A549 (cell line): ENCODE measurements at regions not wholly inside any gene's neighbourhood (a gene's known extent, or its start where the extent isn't known, plus 50 kb on each side); places are given as distances from the start of the nearest gene placed in this dataset.
"Not testable (repeated sequence)": the region's sequence is repeated elsewhere in the genome, so short reads cannot be mapped to it uniquely, and the experiment has no call there.

Experiments
- ATAC-seq, 2 experiments: fragments of 200-7000 bp in 1 of 2; fragments of >200 bp in 1 of 2; cut with Nextera tagmentation in 1 of 2; cut with Tn5 transposase in 1 of 2; 3 replicates each; pipeline versions ENCODE4 v1.8.0 to v1.9.1; 2018 to 2020; ENCODE audit warnings: mild to moderate bottlenecking in 1 of 2, moderate library complexity in 1 of 2
- CTCF ChIA-PET: fragments of 300-600 bp; sonication (Branson Sonifier 250); formaldehyde crosslinking; extraction: SDS; loops from one replicate; lab custom pipeline; 2021; ENCODE audit warnings: antibody characterized with exemption, inconsistent platforms; lab: Yijun Ruan, JAX
- POLR2A ChIA-PET: fragments of 350-600 bp; formaldehyde crosslinking; extraction: SDS; loops from one replicate; lab custom pipeline; 2021; ENCODE audit warnings: antibody characterized with exemption, inconsistent platforms; lab: Yijun Ruan, JAX
- DNase-seq, 2 experiments: peaks; one replicate each; pipeline versions ENCODE4 v3.0.0 to v3.0.0-alpha.2; 2011 to 2016; ENCODE audit warnings: low read depth in 1 of 2, low spot score in 1 of 2
- FAIRE-seq: peaks from 2 replicates; lab custom pipeline; 2011; peaks lifted over from hg19 to GRCh38; lab: Jason Lieb, UNC
- H3K27ac ChIP-seq, 2 experiments: fragments of >200 bp; sonication (Bioruptor Twin); formaldehyde crosslinking; 3 replicates each; pipeline ENCODE4 v1.5.1; 2016 to 2017
- H3K4me1 ChIP-seq: fragments of >200 bp; sonication (Bioruptor Twin); formaldehyde crosslinking; 3 replicates; pipeline ENCODE4 v1.6.1; 2016
- H3K4me2 ChIP-seq: fragments of >200 bp; sonication (Bioruptor Twin); formaldehyde crosslinking; 3 replicates; pipeline ENCODE4 v1.6.1; 2016
- H3K4me3 ChIP-seq: fragments of >200 bp; sonication (Bioruptor Twin); formaldehyde crosslinking; 3 replicates; pipeline ENCODE4 v1.5.1; 2016
- H3K9me3 ChIP-seq: fragments of >200 bp; sonication (Bioruptor Twin); formaldehyde crosslinking; 3 replicates; pipeline ENCODE4 v1.6.1; 2016
- EHMT2 ChIP-seq: fragments of 200-600 bp; sonication (generic); IDR thresholded peaks from 2 replicates; pipeline ENCODE4 v1.6.1; 2016; ENCODE audit warnings: antibody characterized with exemption, low read depth, mild to moderate bottlenecking, moderate library complexity
- FOSB ChIP-seq: fragments of 250-450 bp; sonication (Bioruptor Pico); IDR thresholded peaks from 2 replicates; pipeline ENCODE4 v1.5.0; 2020; ENCODE audit warnings: mild to moderate bottlenecking, moderate library complexity
- HOXA7 ChIP-seq: fragments of 250-450 bp; sonication (Bioruptor Pico); IDR thresholded peaks from 2 replicates; pipeline ENCODE4 v1.5.0; 2020; ENCODE audit warnings: mild to moderate bottlenecking, moderate library complexity
- MAZ ChIP-seq: fragments of 150-350 bp; IDR thresholded peaks from 2 replicates; pipeline ENCODE4 v1.6.1; 2014; ENCODE audit warnings: antibody characterized with exemption, low read depth, low read length, borderline replicate concordance
- RAD21 ChIP-seq, 2 experiments: fragments of >200 bp in 1 of 2; sonication (Bioruptor Twin) in 1 of 2; formaldehyde crosslinking in 1 of 2; IDR thresholded peaks in 1 of 2; conservative IDR thresholded peaks in 1 of 2; 2 replicates in 1 of 2; 3 replicates in 1 of 2; pipeline ENCODE4 v1.6.1; 2012 to 2018; ENCODE audit warnings: inconsistent platforms in 1 of 2
- RARB ChIP-seq: fragments of 250-450 bp; sonication (Bioruptor Pico); IDR thresholded peaks from 2 replicates; pipeline ENCODE4 v1.8.0; 2021; ENCODE audit warnings: mild to moderate bottlenecking, moderate library complexity
- RFX5 ChIP-seq: fragments of 450-650 bp; IDR thresholded peaks from 2 replicates; pipeline ENCODE4 v1.7.1; 2014; ENCODE audit warnings: antibody characterized with exemption, mild to moderate bottlenecking, moderate library complexity
- SMC3 ChIP-seq: fragments of >200 bp; sonication (Bioruptor Twin); formaldehyde crosslinking; IDR thresholded peaks from 3 replicates; pipeline ENCODE4 v1.6.1; 2018; ENCODE audit warnings: inconsistent platforms
- WGBS: methylation state at CpG from one replicate; pipeline ENCODE4 v1.1.6; 2017; ENCODE audit errors: missing lambda C conversion rate; 5-methylcytosine and 5-hydroxymethylcytosine counted together
- TF ChIP-seq, protein P1 (sequence below): fragments of 450-650 bp; IDR thresholded peaks from 2 replicates; pipeline ENCODE4 v1.6.1; 2014; ENCODE audit warnings: antibody characterized with exemption
- TF ChIP-seq, protein P2 (sequence below): fragments of >200 bp; sonication (Bioruptor Twin); formaldehyde crosslinking; IDR thresholded peaks from 3 replicates; pipeline ENCODE4 v1.5.1; 2016
- TF ChIP-seq, protein P3 (sequence below): IDR thresholded peaks from 2 replicates; pipeline ENCODE4 v1.6.1; 2012

DNA sequence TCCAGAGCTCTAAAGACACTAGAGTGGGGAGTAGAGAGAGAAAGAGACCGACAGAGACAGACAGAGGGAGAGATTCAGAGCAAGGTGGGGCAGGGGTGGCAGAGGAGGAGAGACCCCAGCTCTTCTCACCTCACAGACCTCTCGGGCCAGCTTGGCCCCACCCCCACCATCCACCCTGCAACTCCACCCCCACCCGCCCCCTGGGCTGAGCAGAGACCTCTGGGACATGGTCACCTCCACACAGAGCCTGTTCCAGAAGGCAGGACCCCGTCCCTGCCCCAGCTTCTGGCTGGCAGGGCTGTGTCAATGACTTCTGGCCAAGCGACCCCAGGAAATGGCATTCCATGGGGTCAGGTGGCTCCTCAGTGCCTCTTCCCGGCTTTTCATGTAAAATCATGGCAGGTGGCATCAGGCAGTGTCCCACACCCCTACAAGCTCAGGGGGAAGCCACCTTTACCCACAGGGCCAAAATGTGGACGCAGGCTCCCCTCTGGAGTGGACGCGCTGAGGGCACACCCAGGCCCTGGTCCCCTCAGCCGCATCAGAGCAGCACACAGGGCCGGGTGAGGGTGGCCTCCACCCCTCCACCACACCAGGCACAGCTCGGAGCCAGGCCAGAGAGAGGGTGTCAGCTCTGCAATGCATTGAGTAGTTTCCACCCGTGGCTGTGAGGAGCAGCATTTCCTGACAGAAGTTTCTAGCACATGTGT lies 131.2 kb upstream of the LPCAT1 start:
- WGBS: 16% methylated on average over 4 of the region's 13 CpGs
- FAIRE-seq (no peak), ATAC-seq (no peak), DNase-seq (no peak)
- no peak overlapping the region for H3K27ac ChIP-seq
- no peak overlapping the region for H3K4me3 ChIP-seq
- H3K4me2 ChIP-seq: no peak overlapping the region
- POLR2A ChIA-PET: no interaction called here
- no peaks in the 10 kb centered on the region for H3K9me3 ChIP-seq
- H3K4me1 ChIP-seq: peaks cover 10% of the 10 kb centered on the region; the same call in 2 of the 3 replicates
- CTCF ChIA-PET: interaction anchor here (0.6 to 6.8 kb wide), 16 partner anchors 10 to 723 kb away, joined by 3 to 75 read pairs (median 4); no protein-coding TSS in a partner anchor
- TF ChIP-seq SMC3: no peak
- TF ChIP-seq MAZ: no peak
- TF ChIP-seq RFX5: no peak
- TF ChIP-seq EHMT2: no peak
- TF ChIP-seq, protein P1, sequence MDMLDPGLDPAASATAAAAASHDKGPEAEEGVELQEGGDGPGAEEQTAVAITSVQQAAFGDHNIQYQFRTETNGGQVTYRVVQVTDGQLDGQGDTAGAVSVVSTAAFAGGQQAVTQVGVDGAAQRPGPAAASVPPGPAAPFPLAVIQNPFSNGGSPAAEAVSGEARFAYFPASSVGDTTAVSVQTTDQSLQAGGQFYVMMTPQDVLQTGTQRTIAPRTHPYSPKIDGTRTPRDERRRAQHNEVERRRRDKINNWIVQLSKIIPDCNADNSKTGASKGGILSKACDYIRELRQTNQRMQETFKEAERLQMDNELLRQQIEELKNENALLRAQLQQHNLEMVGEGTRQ: no peak

- WGBS: 6% methylated on average over 6 of the region's 60 CpGs
- FAIRE-seq, DNase-seq, H3K9me3 ChIP-seq, H3K4me1 ChIP-seq, POLR2A ChIA-PET: not testable (repeated sequence)
- peak overlapping the region; percentile 37; the same call in 2 of the 3 replicates for H3K4me3 ChIP-seq
- H3K27ac ChIP-seq: peak overlapping the region in 1 of 2 experiments; percentile 46; a peak in 1 of 6 replicates
- peak; percentile 80 to 95 for ATAC-seq
- TF ChIP-seq, protein P2, sequence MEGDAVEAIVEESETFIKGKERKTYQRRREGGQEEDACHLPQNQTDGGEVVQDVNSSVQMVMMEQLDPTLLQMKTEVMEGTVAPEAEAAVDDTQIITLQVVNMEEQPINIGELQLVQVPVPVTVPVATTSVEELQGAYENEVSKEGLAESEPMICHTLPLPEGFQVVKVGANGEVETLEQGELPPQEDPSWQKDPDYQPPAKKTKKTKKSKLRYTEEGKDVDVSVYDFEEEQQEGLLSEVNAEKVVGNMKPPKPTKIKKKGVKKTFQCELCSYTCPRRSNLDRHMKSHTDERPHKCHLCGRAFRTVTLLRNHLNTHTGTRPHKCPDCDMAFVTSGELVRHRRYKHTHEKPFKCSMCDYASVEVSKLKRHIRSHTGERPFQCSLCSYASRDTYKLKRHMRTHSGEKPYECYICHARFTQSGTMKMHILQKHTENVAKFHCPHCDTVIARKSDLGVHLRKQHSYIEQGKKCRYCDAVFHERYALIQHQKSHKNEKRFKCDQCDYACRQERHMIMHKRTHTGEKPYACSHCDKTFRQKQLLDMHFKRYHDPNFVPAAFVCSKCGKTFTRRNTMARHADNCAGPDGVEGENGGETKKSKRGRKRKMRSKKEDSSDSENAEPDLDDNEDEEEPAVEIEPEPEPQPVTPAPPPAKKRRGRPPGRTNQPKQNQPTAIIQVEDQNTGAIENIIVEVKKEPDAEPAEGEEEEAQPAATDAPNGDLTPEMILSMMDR: peak; percentile 46
- peak; percentile 7 to 35; a peak in 1 of 5 replicates for TF ChIP-seq RAD21 (conservative IDR thresholded peaks at IDR 0.05 in 1 of 2, IDR thresholded peaks at IDR 0.05 in 1 of 2)
- CTCF ChIA-PET: interaction anchor here (0.6 to 6.8 kb wide), 20 partner anchors 11 to 722 kb away, joined by 3 to 75 read pairs (median 4); no protein-coding TSS in a partner anchor
- peak overlapping the region; percentile 83 for H3K4me2 ChIP-seq
Observed at GRCh38 chr5:1653698-1654651, 130.2 kb upstream of the LPCAT1 start.

GRCh38 chr5:1652873-1653697 lies 129.3 kb upstream of the LPCAT1 start:
- ATAC-seq (peak; percentile 53 to 62), FAIRE-seq (no peak), DNase-seq (no peak)
- ChIA-PET POLR2A (no interaction called here), CTCF (interaction anchor here (0.6 to 6.8 kb wide), 16 partner anchors 9 to 729 kb away, joined by 3 to 75 read pairs (median 6); no protein-coding TSS in a partner anchor)
- peak overlapping the region; percentile 83 for H3K4me2 ChIP-seq
- TF ChIP-seq FOSB (CRISPR knock-in tag) (no peak), HOXA7 (no peak), SMC3 (no peak), RARB (CRISPR knock-in tag) (no peak)
- TF ChIP-seq, protein P3, sequence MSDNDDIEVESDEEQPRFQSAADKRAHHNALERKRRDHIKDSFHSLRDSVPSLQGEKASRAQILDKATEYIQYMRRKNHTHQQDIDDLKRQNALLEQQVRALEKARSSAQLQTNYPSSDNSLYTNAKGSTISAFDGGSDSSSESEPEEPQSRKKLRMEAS: peak; percentile 39; the same call in 1 of the 2 replicates
- peaks cover 10% of the 10 kb centered on the region; the same call in 2 of the 3 replicates for H3K4me1 ChIP-seq
- peak overlapping the region in 1 of 2 experiments; percentile 46; a peak in 1 of 6 replicates for H3K27ac ChIP-seq
- WGBS: 51% methylated on average over 30 of the region's 35 CpGs
- no peaks in the 10 kb centered on the region for H3K9me3 ChIP-seq
- H3K4me3 ChIP-seq: peak overlapping the region; percentile 37; the same call in 2 of the 3 replicates
